Bone marrow (tissue), 2 donors: ENCODE measurements at regions not wholly inside any gene's neighbourhood (a gene's known extent, or its start where the extent isn't known, plus 50 kb on each side); places are given as distances from the start of the nearest gene placed in this dataset.

ENCODE experiments used
- DNase-seq, 2 donors: peaks; one replicate each; lab custom pipeline; 2025; lab: John Stamatoyannopoulos, UW

GRCh38 chr5:4817767-4818166 lies 322.4 kb upstream of the ADAMTS16 start:
- no peak for DNase-seq

- DNase-seq: no peak
These were observed 308.8 kb upstream of the ADAMTS16 start for GRCh38 chr5:4831325-4831724.

- no peak for DNase-seq
These were observed 307.7 kb upstream of the ADAMTS16 start for GRCh38 chr5:4832471-4832870.

GRCh38 chr5:4833104-4833738 lies 306.9 kb upstream of the ADAMTS16 start:
- DNase-seq: no peak

GRCh38 chr5:4837489-4838058 lies 302.6 kb upstream of the ADAMTS16 start:
- no peak for DNase-seq

GRCh38 chr5:4845221-4845620 lies 294.9 kb upstream of the ADAMTS16 start:
- no peak for DNase-seq

GRCh38 chr5:4847766-4848165 lies 292.4 kb upstream of the ADAMTS16 start:
- DNase-seq: no peak

GRCh38 chr5:4855036-4855435 lies 285.1 kb upstream of the ADAMTS16 start:
- DNase-seq: no peak

- DNase-seq: no peak
These were observed 284.2 kb upstream of the ADAMTS16 start for GRCh38 chr5:4855880-4856279.

- no peak for DNase-seq
These were observed 282.4 kb upstream of the ADAMTS16 start for GRCh38 chr5:4857761-4858160.

GRCh38 chr5:4859500-4860235 lies 280.5 kb upstream of the ADAMTS16 start:
- no peak for DNase-seq

GRCh38 chr5:4860631-4861030 lies 279.5 kb upstream of the ADAMTS16 start:
- DNase-seq: no peak

GRCh38 chr5:4862500-4862899 lies 277.6 kb upstream of the ADAMTS16 start:
- peak in 1 of 2 donors; percentile 29 for DNase-seq

GRCh38 chr5:4866131-4866659 lies 273.9 kb upstream of the ADAMTS16 start:
- DNase-seq: no peak

GRCh38 chr5:4866817-4867216 lies 273.3 kb upstream of the ADAMTS16 start:
- DNase-seq: no peak

- no peak for DNase-seq
These were observed 271.9 kb upstream of the ADAMTS16 start for GRCh38 chr5:4868140-4868735.

- no peak for DNase-seq
These were observed 266.5 kb upstream of the ADAMTS16 start for GRCh38 chr5:4873652-4874051.

- no peak for DNase-seq
These were observed 266.0 kb upstream of the ADAMTS16 start for GRCh38 chr5:4874097-4874496.

- no peak for DNase-seq
These were observed 264.2 kb upstream of the ADAMTS16 start for GRCh38 chr5:4875942-4876341.

GRCh38 chr5:4876804-4877203 lies 263.3 kb upstream of the ADAMTS16 start:
- no peak for DNase-seq

- no peak for DNase-seq
These were observed 262.6 kb upstream of the ADAMTS16 start for GRCh38 chr5:4877579-4877978.

- no peak for DNase-seq
These were observed 261.1 kb upstream of the ADAMTS16 start for GRCh38 chr5:4879075-4879474.
